GM19328 (cell line): ENCODE measurements at regions not wholly inside any gene's neighbourhood (a gene's known extent, or its start where the extent isn't known, plus 50 kb on each side); places are given as distances from the start of the nearest gene placed in this dataset.
"Not testable (repeated sequence)": the region's sequence is repeated elsewhere in the genome, so short reads cannot be mapped to it uniquely, and the experiment has no call there.

Source experiments
- ATAC-seq: cut with Tn5 transposase; IDR thresholded peaks from one replicate; pipeline ENCODE4 v1.9.1; 2021; ENCODE audit warnings: mild to moderate bottlenecking, moderate library complexity; ENCODE audit not compliant: unreplicated experiment

DNA sequence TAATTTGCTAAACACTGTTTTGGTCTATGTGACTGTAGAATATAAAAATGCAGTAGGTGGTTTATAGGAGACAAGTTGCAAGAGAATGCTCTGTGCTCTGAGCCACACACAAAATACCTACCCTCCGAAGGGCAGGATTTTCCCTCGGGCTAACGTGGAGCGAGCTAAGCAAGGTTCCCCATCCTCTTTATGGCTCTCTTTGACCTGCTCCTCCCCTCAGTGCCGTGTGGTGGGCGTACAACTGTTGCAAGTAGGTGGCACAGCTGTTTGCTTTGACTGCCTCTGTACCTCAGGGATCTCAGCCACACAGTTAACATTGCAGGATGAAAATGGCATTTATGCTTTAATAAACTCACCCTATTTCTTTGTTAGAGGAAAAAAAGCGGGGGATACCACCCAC, 339.1 kb downstream of the SATB1 start:
- ATAC-seq = no peak

DNA sequence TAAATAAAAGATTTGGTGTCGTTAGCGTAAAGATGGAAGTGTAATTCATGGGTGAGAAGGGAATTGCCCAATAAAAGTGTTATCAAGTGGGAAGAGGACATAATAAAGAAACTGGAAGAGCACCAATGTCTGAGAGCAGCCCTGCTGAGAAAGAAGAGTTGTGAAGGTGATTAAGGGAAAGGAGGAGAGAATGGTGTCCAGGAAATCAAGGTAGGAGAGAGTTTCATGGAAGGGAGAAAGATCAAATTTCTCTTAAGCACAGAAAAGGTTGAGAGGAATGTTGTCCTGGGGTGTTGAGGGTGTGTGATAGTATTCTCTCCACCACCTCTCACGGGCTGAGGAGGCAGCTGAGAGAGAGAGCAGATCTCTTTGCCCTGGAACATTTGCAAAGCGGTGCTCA, 339.7 kb downstream of the SATB1 start:
- no peak for ATAC-seq

DNA sequence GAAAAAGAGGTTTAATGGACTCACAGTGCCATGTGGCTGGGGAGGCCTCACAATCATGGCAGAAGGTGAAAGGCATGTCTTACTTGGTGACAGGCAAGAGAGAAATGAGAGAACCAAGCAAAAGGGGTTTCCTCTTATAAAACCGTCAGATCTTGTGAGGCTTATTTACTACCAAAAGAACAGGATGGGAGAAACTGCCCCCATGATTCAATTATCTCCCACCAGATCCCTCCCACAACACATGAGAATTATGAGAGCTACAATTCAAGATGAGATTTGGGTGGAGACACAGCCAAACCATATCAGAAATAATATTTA, 340.8 kb upstream of the TBC1D5 start:
- ATAC-seq = not testable (repeated sequence)

DNA sequence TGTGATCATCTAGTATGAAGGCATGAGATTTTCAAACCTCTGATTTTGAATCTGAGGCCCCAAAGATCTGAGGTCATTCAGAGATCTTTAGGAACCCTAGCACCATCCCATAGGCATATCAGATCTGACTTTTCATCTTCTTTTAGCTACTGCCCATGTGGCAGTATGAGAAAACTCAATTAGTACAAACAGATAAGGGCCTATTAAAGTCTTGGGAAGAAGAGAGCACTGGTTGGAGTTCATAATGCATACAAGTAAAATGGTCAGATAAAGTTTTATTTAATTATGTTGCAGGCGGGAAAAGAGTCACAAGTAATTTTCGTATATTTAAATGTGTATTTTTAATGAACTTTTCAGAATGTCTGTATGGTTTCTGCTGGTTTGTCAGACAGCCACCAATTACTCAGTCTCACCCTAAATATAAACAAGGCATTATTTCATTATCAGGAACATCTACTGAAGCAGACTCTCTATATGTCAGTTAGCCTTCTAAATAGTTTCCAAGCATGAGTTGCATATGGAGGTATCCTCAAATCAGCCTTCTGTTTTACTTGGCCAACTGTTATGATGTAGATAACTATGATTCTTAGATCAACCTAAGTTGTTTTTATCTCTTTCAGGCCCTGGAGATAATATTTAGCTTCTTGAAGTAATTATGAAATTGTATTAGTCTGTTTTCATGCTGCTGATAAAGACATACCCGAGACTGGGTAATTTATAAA, 340.3 kb upstream of the TBC1D5 start:
- ATAC-seq = no peak

DNA sequence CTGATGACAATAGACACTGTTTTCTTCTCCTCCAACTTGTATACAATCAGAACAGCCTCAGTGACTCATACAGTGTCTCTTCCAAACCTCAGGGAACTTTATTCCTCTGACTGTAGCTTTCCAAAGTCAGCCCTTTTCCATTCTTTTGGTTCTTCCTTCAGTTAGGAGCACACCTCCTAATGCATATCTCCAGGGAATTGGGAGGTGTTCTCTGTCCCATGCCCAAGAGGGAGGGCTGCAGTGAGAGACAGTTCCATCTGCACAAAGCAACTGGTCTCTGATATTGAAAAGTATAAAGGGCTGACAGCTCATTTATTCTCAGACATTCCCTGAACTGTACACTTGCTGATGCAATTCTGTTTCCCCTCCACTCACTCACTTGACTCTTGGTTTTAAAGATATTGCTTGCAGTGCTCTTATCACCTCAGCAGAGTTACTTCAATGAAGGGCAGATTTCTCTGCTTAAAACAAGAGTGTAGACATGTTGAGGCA, 337.8 kb upstream of the TBC1D5 start:
- no peak for ATAC-seq

DNA sequence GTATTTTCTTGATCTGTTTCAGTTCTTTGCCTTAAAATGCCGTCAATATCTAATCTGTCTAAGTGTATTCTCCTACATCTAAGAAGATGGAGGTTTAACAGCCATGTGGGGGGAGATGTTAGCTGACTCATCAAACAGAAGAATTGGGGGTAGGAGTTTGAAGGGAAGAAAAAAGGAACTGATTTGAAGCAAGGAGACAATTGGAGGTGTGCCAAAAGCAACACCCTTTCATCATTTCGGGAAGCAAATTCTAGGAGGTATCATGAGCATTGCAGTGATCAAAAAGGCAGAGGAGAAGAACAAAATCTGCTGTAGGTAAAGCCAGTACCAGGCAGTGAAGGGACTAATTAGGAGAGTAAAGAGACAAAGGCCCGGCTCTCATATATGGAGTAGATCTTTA, 337.3 kb upstream of the TBC1D5 start:
- ATAC-seq = no peak

DNA sequence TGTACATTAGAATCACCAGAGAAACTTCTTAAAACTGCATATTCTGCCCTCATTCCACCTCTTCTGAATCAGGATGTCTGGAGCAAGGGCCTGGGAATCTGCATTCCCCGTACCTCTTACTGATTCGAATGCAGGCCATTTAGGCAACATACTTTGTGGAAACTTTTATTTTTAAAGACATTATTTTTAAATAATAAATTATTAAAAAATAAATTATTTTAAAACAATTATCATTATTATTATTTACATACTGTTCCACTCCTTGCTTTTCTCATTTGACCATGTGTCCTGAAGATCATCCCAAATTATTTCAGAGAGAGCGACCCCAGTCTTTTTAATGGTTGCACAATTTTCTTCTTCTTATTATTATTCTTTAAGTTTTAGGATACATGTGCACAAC, 336.6 kb upstream of the TBC1D5 start:
- ATAC-seq = no peak

DNA sequence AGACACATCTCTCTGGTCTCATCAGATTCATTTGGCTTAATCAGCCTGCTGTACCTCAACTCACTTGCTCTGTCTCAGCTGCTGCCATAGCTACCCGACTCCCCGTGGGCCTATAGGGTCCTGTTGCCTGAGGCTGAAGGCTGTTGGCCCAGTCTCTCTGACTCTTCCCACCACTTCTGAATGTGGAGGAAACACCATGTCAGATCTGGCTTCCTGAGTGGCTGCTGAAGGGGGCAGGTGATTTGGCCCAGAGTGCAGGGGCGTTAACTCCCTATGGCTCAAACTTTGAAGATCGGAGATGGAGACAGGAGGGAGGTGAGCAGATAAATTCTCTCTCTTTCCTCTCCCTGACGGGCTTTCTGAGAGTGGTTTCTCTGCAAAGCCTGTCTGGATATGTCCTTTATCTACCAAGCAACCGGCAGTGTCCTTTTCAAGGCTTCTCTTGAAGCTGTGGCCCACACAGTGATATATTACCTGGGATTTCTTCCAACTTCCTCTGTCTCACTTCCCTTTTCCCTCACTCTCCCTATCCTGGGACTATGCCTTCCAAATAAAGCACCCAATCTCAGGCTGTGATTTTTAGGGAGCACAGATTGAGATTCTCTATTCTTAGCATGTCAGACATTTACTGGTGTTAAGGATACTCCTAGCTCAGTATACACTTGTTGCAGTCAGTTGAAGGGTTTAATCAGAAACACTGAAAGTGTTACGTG, 334.9 kb upstream of the TBC1D5 start:
- no peak for ATAC-seq

DNA sequence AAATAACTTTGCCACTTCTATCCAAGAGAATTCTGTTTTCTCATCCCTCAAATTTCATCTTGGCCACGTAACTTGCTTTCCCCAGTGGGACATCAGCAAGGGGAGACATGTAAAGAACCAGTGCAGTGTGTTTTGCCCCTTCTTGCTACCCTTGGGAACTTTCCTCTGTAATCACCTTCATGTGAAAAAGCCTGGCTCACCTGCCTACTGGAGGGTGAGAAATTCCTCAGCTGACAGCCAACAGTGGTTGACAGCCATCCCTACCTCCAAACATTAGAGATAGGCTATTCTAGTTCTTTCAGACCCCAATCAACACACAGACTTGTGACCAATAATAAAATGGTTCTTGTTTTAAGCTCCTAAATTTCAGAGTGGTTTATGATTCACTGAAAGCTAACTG, 333.9 kb upstream of the TBC1D5 start:
- no peak for ATAC-seq

DNA sequence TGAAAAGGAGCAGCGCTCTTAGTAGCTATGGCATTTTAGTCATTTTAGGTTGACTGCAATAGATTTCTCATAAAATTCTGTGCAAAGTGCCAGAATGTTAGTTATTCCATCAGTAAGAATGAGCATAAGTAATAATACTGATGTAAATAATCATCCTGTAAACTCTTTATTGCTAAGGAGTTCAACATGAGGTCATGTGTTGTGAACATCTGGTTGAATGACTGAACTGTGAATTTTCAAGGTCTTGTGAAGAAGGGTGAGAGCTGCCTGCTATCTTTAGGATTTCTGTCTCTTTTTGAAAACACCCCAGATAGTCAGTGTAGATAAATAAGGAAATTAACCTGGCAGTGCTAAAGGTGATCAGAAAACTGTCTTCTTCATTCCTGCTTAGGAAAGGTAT, 333.4 kb upstream of the TBC1D5 start:
- no peak for ATAC-seq

DNA sequence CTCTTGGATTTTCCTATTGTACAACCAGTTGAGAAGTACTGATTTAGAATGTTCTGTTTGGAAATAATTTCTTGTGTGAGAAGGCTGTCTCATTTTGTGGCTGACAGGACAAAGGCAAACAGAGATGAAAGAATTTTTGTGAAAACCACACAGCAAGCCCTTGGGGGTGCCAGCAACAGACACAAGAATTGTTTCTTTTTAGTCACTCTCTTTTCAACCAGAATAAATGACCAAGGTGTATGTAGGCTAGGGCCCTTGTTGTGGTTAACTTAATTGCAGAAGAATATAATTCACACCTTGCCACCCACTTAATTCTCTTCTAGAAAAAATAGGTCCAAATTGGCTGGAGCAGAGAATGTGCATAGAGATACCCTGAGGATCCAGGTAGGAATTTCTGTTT, 329.4 kb upstream of the TBC1D5 start:
- no peak for ATAC-seq

DNA sequence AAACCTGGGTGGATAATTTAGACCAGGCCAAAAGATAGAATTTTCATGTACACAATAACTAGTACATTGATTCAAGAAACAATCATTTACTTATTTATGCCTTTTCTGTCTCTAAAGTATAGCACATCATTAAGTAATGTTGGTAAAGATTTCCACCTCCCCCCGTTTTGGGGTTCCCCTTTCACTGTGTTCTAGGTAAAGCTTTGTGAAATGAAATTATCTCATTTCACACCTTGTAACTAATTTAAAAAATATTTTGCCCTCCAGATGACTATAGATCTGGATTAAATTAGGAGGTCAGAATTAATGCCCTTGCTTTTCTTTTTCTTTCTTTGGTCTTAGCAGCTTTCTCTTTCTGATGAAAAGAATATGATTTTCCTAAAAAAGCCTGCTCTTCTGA, 328.5 kb upstream of the TBC1D5 start:
- no peak for ATAC-seq

DNA sequence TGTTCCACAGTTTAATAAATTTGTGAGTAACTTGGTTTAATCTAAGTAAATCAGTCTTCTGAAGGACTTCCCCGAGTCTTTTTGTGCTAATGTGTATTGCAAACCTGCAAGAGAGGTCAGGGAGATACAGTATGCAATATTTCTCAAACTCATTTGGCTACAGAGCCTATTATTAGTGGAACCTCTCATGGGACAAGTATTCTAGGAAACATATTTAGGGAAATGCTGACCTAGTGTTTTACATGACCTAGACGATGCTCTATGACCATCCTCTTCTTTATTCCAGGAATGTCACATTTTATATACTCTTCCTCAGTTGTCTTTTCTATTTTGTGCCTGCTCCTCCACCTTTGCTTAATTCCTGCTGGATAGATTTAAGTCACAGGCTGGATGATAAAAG, 327.8 kb upstream of the TBC1D5 start:
- no peak for ATAC-seq

DNA sequence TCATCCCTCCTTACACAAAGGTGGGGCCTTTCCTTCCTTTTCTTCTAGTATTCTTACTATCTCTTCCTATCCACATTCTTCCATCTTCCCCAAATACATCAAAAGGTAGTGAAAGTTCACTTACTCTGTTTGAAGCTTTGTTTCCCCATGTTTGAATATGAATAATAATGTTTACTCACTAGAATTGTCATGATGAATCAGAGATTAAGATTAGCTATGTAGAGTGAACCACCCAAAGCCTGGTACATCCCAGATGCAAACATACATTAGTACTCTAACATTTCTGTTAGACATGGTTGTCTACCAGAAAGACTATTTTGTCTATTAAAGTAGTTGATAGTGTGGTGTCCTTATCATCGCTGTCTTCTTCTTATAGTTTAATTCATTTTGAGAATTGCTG, 327.1 kb upstream of the TBC1D5 start:
- no peak for ATAC-seq

DNA sequence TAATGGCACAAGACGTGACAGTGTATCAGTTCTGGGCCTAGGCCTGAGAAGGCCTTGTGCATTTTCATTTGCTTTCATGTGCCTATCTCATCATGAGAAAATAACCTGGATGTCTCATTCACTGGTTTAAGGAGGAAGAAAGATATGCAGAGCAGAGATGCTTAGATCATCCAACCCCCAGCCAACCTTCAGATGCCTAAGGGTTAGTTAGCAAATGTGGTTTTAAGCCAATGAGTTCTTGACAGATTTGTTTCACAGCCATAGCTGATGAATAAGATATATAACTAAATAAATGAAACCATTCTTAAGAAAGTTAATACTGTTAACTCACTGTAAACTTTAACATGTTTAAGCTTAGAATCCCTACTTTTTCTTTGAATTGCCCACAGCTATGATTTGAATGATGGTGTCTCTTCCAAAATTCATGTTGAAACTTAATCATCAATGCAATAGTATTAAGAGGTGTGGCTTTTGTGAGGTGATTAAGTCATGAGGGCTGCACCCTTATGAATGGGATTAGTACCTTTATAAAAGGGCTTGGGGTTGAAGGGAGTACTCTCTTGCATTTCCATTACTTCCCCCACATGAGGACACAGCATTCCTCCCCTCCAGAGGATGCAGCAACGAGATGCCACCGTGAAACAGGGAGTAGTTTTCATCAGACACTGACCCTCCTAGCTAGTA, 324.6 kb upstream of the TBC1D5 start:
- ATAC-seq = no peak

DNA sequence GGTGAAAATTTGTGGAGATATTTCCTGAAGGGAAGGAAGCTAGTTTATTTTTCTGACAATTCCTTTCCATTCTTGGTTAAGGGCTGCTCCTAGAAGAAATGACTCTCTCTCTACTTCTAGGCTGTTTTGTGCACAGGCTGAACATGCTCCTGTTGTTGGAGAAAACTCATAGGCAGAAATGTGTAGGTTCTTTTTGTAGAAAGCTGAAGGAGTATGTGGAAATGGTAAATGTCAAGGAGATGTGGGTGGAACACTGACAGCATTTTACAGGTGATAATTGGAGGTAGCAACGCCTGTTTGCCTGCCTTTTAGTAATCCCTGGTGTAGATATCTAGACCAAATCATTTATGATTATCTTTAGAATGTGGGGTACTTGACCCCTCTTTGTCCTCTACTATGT, 322.2 kb upstream of the TBC1D5 start:
- no peak for ATAC-seq

DNA sequence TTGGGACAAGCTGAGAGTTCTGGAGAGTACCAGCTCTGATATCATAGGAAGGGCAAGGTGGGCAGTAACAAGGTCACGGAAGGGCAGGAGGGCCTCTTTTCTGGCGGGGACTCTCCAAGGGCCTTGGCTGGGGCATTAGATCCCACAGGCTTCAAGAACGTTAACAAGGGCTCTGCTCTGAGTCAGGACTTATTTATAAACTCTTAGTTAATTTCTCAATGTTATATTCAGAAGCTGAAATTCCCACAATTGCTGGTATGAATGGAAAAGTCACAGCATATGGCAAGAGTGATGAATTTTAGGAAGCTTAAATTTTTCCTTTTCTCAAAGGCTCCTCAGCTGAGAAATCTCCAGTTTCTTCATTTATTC, 320.2 kb upstream of the TBC1D5 start:
- no peak for ATAC-seq

DNA sequence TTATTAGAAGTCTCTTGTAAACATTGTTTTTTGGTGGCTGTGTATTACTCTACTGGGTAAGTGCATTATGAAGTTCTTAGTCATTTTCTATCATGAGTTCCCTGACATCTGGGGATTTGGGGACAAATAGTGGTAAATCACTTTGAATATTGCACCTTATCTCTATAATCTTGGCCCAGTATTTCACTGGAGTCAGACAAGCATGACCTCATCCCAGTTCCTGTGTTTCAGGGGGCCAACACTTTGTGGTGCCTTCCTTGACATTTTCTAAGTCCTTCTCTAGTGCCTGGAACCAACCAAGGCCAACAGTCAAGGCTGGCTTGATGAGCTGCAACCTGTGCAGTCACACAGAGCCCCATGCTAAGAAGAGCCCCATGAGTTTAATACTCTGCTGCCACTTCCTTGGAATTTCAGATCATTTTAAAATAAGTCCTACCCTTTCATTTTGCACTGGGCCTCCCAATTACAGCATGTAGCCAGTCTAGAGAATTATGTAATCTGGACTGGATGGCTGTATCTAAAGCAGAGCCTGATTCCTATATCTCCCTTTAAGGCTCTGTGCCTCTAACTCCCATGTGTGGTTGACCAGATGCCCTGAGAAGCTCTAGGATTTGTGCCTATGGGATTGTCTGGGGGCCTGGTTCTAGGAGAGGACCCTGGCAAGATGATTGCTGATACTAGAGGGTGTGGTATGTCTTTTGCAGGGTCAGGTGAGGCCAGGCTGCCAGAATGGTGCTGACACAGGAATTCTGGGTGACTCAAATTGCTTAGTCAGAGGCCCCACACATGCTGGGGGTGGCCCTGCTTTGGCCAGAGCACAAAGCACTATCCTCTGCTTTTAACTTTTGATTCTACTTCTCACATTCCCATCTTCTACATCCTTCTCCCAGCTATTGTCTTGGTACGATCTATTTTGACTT, 319.6 kb upstream of the TBC1D5 start:
- no peak for ATAC-seq

DNA sequence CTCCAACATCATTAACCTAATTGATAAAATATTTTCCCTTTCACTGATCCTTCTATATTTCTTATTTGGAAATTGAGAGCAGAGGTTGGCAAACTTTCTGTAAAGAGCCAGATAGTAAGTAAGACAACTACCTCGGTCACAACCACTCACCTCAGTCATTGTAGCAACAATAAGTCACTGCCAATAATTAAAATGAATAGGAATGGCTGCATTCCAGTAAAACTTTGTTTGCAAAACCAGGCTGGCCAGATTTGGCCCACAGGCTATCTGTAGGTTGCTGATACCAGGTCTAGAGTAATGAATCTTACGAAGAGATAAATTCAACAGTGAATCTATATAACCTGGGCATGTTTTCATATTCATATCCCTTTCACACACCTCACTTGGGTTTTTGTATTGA, 316.2 kb upstream of the TBC1D5 start:
- ATAC-seq = no peak

DNA sequence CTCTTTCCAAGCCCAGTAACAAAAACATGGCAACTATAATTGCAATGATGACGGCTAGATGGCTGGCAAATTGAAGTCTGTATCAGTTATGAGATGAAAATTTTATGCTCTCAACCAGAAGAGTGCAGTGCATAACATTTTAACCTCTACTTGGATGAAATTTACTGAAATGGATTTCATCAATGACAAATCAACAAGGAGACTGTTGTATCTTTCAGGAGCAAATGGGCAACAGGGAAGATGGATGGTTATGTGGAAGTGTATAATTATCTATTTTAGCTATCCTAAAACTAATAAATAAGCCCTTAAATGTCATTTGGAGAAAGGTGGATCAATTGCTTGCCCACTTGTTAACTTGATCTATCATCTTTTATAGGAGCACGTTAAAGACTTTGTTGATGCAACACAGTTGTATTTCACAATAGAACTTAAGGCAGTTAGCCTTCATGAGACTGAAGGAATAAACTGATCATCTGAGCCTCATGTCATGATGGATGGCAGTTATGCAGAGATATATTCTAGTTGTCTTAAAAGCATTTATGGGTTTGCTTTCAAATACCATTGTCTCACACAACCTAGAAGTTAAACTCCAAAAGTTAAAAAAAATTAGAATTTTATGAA, 315.1 kb upstream of the TBC1D5 start:
- ATAC-seq = no peak

DNA sequence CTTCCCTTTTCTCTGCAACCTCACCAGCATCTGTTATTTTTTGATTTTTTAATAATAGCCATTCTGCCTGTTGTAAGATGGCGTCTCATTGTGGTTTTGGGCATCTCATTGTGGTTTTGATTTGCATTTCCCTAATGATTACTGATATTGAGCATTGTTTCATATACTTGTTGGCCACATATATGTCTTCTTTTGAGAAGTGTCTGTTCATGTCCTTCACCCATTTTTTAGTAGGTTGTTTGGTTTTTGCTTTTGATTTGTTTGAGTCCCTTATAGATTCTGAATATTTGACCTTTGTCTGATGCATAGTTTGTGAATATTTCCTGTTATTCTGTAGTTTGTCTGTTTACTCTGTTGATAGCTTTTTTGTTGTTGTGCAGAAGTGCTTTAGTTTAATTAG, 312.2 kb upstream of the TBC1D5 start:
- ATAC-seq = no peak
